ENCODE measurements at regions not wholly inside any gene's neighbourhood (a gene's known extent, or its start where the extent isn't known, plus 50 kb on each side); places are given as distances from the start of the nearest gene placed in this dataset.

DNA sequence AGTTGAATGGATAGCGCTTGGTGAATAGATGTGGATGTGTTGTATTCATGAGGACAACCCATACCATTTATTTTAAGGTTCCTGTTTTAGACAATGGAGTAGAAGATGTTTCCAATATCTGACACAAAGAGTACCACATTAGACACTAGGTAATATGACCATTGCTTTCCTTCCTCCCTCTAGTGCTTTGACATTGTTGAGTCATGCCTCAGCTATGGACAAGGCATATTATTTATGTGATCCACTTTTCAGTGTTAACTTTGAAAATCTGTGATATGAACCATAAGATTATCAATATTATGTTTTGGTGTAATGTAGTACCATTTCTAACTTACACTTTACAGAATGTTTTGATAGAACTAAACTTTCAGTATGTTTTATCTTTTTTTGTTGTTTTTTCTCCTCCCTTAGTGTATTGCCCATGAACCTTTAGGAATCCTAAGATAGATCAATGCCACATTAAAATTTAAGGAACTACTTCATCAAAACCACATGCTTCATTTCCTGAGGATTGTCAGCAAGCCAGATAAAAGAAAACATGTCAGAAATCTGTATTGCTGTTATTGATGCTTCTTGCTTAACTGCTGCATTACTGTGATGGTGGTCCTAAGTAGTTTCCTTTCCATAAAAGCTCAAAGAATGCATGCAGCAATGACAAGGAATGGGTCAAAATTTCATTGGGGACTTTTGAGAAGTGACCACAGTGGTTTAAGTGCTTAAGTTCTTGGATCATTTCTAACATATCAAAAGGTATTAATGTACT, 105.0 kb downstream of the PCDH7 start:
- TF ChIP-seq, protein P1, sequence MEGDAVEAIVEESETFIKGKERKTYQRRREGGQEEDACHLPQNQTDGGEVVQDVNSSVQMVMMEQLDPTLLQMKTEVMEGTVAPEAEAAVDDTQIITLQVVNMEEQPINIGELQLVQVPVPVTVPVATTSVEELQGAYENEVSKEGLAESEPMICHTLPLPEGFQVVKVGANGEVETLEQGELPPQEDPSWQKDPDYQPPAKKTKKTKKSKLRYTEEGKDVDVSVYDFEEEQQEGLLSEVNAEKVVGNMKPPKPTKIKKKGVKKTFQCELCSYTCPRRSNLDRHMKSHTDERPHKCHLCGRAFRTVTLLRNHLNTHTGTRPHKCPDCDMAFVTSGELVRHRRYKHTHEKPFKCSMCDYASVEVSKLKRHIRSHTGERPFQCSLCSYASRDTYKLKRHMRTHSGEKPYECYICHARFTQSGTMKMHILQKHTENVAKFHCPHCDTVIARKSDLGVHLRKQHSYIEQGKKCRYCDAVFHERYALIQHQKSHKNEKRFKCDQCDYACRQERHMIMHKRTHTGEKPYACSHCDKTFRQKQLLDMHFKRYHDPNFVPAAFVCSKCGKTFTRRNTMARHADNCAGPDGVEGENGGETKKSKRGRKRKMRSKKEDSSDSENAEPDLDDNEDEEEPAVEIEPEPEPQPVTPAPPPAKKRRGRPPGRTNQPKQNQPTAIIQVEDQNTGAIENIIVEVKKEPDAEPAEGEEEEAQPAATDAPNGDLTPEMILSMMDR (IDR thresholded peaks at IDR 0.05): no peak
- no peak for TF ChIP-seq POLR2A (IDR thresholded peaks at IDR 0.05)
